GM11168 (cell line): ENCODE measurements at regions not wholly inside any gene's neighbourhood (a gene's known extent, or its start where the extent isn't known, plus 50 kb on each side); places are given as distances from the start of the nearest gene placed in this dataset.

ENCODE experiments used
- in situ Hi-C: fragments of 300-500 bp; cut with MboI; formaldehyde crosslinking; loops from one replicate; pipeline ENCODE4 v1.12.0; 2022; ENCODE audit warnings: low sequenced_read_pairs; ENCODE audit not compliant: unreplicated experiment

DNA sequence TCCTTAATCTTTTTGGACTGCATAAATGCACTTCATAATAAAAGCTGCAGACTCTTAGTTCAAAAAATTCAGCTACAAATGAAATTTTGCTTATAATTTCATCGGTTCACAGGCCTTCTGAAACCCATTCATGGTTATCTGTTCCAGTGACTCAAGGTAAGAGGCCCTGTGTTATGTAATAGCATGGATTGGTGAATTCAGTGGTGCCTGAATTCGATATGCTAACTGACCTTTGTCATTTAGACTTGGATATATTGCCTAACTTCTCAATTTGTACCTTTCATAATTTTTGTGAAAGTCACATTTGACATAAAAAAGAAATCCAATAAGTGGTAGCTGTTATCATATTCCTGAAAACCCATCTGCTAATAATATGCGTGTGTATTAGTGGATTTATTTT is 349.9 kb upstream of the KIRREL3 start:
- in situ Hi-C loops, result no loop called here

- in situ Hi-C loops, result loop anchor here (25.0 kb wide), 1 partner anchor 909 kb away; no protein-coding TSS in a partner anchor
Observed at GRCh38 chr11:127345819-127346459, 345.4 kb upstream of the KIRREL3 start.

DNA sequence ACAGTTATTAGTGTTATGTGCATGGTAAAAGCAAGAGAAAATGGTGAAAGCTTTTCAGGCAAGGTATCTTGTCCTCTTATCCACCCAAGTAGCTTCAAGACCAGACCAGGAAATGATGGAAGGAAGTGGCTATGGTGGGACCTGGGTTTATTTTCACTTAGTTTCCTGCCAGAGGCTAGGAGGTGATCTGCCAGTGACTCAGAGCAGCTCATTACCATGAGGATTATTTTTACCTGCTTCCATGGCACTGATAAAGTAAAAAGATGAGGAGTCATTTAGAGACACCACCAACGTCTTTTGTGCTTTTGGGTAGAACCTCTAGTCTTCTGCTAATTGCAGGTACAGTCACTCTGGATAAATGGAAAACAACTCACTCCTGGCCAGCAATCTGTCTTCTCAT is 339.9 kb upstream of the KIRREL3 start:
- in situ Hi-C loops, result loop anchor here (25.0 kb wide), 1 partner anchor 903 kb away; no protein-coding TSS in a partner anchor

DNA sequence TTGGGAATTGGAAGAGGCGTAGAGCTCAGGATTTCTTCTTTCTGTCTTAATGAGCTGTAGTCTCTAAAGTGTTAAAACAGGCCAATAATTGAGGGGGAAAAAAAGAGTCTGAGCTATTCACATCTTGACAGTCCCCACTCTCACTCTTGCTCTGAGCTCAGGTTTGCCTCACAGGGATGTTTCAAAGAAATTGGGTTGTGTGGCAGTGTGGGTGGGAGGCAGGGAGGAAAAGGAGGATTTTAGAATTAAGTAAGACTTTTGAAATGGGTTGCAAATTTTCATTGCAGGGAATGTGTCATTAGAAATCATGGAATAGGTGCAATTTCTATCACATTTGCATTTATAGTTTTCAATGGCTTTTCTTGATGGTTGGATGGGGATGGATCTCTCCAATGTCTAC is 338.8 kb upstream of the KIRREL3 start:
- in situ Hi-C loops, result loop anchor here (25.0 kb wide), 1 partner anchor 902 kb away; no protein-coding TSS in a partner anchor

DNA sequence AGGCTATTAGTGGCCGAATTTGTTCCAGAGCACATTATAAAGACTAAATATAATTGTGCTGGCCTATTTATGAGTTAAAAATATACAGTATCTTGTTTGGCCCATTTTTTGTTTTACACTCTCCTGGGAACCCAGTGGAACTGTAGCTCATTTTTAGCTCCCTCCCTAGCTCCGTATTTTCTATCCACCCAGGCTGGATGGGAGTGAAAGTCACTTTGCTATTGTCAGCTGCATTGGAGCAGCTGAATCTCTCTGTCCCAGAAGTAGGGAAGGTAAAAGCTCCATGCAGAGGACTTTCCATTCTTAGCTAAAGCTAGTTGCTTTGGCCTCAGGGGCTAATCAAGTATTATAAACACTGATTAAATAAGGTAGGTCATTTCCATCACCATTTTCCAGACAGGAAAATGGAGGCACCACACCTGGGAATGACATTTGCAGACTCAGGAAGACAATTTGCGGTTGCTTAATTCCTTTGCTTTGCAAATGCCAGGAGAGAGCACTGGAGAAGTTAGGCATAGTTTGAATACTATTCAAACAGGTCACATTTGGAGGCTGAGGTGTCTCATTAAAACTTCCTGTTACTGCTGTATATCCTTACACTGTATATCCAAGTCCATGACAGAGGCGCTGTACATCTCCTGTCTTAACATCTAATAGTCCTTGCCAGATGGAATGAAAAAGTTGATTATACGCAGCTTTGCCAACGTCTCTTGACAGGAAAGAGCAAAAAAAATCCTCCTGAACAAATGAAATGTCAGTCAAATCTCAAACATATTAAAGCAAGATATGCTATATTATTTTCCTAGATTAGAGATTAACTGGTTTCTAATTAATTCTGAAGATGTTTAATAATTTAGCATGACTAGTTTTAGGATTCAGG is 338.1 kb upstream of the KIRREL3 start:
- in situ Hi-C loops, result loop anchor here (25.0 kb wide), 1 partner anchor 901 kb away; no protein-coding TSS in a partner anchor

GRCh38 chr11:127334466-127334865 is 333.9 kb upstream of the KIRREL3 start:
- in situ Hi-C loops, result loop anchor here (25.0 kb wide), 1 partner anchor 897 kb away; no protein-coding TSS in a partner anchor

DNA sequence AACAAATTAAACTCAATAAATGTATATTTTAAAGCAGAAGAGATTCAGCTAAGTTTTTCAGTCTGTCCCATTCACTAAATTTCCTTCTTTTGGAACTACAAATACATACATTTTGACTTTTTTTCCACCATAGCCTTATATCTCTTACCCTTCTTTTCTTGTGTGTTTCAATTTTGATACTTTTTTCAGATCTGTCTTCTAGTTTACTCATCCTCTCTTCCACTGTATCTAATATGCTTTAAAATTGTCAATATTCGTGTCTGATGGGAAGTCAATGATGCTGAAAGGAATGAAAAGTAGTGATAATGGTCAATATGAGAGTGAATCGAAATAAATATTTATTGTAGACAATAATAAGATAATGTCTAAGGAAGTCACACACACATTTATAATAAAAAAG is 332.3 kb upstream of the KIRREL3 start:
- in situ Hi-C loops, result loop anchor here (25.0 kb wide), 1 partner anchor 896 kb away; no protein-coding TSS in a partner anchor

- in situ Hi-C loops, result loop anchor here (25.0 kb wide), 1 partner anchor 893 kb away; no protein-coding TSS in a partner anchor
Observed at GRCh38 chr11:127330044-127330443, 329.5 kb upstream of the KIRREL3 start.

DNA sequence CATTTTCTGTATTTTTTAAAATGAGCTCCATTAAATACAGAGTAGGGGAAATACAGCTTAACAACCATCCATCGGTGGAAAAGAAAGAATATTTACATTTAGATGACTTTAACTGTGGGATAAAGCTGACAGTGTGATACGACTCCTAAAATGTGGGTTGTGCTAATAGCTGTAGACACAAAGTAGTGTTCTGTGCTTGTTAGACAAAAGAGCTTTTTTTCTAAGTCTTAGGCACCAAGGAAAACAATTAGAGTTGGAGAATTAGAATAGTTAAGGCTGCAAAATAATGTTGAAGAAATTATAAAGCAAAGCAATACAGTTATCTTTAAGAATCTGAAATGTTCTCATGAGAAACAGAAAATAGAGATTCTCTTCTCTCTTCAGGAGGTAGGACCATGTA is 307.7 kb upstream of the KIRREL3 start:
- in situ Hi-C loops, result no loop called here

GRCh38 chr11:127307700-127308099 is 307.1 kb upstream of the KIRREL3 start:
- in situ Hi-C loops, result no loop called here

DNA sequence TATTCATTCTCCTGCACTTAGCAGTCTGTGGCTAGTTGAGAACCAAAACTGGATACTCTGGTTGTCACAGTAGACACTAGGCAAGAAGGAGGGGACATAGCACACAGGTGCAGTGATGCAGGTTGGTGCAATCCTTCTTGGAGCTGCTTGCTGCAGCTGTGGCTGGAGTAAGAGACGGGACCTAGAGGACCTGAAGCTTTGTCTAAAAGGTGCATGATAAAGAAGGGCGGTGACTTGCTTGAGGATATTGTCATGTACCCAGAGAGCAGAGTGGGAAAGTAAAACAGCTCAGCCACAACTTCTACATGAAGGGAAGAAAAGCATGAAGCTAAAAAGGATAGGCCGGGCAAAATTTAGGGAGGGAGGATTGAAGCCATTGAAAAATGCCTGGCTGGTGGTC is 304.1 kb upstream of the KIRREL3 start:
- in situ Hi-C loops, result no loop called here

DNA sequence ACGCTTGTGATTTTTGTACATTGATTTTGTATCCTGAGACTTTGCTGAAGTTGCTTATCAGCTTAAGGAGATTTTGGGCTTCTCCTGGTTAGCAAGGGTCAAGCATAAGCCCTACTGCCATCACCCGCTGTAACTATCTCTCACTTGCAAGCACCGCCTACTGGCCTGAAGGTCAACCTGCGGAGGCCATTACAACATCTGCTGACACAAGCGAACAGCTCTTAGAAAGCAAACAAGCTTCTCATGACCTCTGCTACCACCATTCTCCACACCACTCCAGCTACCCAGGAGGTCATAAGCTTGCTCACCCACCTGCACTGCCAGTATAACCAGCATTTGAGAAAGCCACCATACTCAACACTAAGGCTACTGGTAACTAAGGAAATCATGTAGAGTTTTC is 288.4 kb upstream of the KIRREL3 start:
- in situ Hi-C loops, result no loop called here

DNA sequence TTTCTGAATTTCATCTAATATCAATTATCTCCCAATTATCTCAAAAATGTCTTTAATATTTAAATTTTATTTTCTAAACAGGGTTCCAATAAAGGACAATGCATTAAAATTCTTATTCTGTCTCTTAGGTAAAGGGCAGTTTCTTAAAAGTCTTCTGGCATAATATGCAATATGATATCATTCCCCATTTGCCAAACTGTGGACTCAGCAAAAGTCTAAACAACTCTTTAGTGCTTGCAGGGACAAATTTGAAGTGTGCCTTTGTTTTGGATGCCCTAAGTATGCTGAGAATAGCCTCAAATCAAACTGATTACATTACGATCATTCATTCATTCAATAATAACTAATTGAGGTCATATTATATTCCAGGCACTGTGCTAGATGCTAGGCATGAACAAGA is 281.0 kb upstream of the KIRREL3 start:
- in situ Hi-C loops, result no loop called here

DNA sequence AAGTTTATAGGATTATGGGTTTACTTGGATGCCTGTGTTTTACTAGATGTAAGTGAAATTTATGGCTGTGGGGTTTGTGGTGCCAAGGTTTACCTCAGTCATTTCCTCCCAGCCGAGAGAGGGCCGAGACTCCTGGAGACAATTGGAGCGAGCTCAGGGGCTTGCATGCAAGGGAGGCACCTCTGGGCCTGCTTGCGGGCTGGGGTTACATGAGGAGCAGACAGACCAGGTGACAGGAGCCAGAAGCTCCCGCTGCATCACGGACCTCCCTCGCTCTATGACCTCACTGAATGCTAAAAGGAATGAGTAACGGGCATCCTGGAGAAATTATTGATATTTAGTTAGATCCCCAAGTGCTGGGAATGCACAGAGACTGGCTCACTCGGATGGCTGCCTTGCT is 275.2 kb upstream of the KIRREL3 start:
- in situ Hi-C loops, result no loop called here

GRCh38 chr11:127274328-127274676 is 273.7 kb upstream of the KIRREL3 start:
- in situ Hi-C loops, result no loop called here

GRCh38 chr11:127273593-127274327 is 273.2 kb upstream of the KIRREL3 start:
- in situ Hi-C loops, result no loop called here

DNA sequence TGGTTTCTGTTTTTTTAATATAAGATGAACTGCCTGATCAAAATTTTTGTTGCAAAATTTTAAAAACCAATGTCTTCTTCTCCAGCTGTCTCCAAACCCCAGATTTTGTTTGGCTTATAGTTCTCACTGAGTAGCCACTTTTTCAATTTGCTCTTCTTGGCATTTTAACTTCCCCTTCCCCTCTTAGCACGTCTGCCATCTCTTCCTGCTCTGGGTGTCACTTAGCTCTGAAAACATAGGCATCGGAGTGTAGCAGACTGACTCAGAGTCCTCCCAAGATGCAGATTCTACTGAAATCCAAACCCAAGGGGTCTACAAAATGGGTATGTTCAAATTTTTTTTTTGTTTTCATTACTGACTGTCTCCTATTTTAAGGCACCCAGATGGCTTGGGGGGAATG is 270.3 kb upstream of the KIRREL3 start:
- in situ Hi-C loops, result no loop called here

DNA sequence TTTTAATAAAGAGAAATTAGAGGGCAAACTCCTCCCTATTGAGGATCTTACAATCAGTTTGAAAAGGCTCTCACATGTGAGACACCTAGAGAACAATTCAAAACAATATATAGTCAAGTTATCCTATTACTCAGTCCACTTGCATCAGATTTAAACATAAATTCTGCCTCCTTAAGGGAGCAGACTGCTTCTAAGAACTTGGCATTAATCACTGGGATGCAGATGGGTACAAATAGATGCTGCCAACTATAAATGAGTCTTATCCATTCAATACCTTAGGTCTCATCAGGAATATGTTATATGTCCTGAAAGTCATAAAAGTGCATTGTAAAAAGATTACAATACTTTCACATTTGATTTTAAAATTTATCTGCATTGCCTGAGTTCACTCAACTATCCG is 269.3 kb upstream of the KIRREL3 start:
- in situ Hi-C loops, result no loop called here

- in situ Hi-C loops, result no loop called here
Observed at GRCh38 chr11:127268932-127269331, 268.4 kb upstream of the KIRREL3 start.

DNA sequence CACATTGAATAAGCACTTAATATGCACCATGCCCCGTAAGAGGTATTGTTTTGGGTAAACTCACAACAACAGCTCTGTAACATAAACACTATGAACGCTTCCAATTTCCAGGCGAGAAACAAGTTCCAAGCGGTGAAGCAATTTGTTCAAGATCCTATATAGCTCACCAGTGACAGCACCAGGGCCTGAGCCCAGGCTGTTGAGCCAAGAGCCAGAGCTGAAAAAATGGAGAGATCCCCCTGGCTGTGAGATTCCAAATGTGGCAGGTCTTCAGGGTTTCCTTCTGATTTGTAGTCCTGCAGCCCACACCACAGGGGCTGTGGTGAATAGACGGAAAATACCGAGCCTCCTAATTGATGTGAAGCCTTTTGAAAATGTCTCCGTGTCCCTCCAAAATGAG is 268.0 kb upstream of the KIRREL3 start:
- in situ Hi-C loops, result no loop called here

DNA sequence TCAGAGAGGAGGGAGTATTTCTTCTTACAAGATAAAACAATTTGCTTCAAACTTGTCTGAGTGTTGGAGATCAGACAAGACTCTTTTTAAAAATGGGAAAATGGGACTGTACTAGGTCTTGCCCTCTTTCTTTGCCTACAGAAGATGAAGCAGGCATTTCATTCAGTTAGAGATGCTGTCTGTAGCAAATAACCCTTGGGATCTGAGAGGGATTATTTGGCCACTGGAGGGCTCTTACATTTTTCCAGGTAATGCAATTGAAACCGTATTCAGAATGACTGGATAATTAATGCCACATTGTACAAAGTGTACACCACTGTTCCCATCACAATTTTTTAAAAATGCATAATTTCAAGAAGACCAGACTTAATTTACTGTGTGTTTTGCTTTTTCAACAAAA is 258.5 kb upstream of the KIRREL3 start:
- in situ Hi-C loops, result no loop called here
